DND-41 (cell line): ENCODE measurements at regions not wholly inside any gene's neighbourhood (a gene's known extent, or its start where the extent isn't known, plus 50 kb on each side); places are given as distances from the start of the nearest gene placed in this dataset.

Source experiments
- EZH2 ChIP-seq: IDR thresholded peaks from 3 replicates; pipeline ENCODE4 v1.6.1; 2012; ENCODE audit warnings: borderline replicate concordance, low read depth, mild to moderate bottlenecking, moderate library complexity, low read length, inconsistent platforms; ENCODE audit not compliant: severe bottlenecking
- TF ChIP-seq, protein P1 (sequence below): IDR thresholded peaks from 2 replicates; pipeline ENCODE4 v1.5.1; 2012; ENCODE audit warnings: borderline replicate concordance, low read length, moderate library complexity, mild to moderate bottlenecking; ENCODE audit not compliant: poor library complexity, severe bottlenecking; ENCODE audit errors: extremely low read depth

DNA sequence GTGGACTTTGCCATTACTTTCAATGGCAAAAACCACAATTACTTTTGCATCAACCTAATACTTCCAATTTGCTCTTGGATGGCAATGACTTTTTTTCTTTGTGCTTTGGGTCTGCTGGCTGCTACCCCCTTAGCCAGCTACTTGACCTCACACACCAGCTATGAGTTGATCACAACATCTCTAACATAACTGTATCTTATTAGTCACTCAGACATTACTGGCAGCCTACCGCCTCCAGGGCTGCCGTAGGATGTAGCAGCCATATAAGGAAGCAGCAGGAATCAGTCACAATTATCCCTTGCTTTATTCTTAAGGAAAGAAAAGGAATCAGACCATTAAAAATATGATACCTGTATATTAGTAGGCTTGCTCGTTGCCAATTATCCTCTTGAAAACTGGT lies 260.5 kb downstream of the ADAMTS20 start:
- TF ChIP-seq, protein P1, sequence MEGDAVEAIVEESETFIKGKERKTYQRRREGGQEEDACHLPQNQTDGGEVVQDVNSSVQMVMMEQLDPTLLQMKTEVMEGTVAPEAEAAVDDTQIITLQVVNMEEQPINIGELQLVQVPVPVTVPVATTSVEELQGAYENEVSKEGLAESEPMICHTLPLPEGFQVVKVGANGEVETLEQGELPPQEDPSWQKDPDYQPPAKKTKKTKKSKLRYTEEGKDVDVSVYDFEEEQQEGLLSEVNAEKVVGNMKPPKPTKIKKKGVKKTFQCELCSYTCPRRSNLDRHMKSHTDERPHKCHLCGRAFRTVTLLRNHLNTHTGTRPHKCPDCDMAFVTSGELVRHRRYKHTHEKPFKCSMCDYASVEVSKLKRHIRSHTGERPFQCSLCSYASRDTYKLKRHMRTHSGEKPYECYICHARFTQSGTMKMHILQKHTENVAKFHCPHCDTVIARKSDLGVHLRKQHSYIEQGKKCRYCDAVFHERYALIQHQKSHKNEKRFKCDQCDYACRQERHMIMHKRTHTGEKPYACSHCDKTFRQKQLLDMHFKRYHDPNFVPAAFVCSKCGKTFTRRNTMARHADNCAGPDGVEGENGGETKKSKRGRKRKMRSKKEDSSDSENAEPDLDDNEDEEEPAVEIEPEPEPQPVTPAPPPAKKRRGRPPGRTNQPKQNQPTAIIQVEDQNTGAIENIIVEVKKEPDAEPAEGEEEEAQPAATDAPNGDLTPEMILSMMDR, result no peak
- TF ChIP-seq EZH2, result no peak
